ENCODE measurements at regions not wholly inside any gene's neighbourhood (a gene's known extent, or its start where the extent isn't known, plus 50 kb on each side); places are given as distances from the start of the nearest gene placed in this dataset.

DNA sequence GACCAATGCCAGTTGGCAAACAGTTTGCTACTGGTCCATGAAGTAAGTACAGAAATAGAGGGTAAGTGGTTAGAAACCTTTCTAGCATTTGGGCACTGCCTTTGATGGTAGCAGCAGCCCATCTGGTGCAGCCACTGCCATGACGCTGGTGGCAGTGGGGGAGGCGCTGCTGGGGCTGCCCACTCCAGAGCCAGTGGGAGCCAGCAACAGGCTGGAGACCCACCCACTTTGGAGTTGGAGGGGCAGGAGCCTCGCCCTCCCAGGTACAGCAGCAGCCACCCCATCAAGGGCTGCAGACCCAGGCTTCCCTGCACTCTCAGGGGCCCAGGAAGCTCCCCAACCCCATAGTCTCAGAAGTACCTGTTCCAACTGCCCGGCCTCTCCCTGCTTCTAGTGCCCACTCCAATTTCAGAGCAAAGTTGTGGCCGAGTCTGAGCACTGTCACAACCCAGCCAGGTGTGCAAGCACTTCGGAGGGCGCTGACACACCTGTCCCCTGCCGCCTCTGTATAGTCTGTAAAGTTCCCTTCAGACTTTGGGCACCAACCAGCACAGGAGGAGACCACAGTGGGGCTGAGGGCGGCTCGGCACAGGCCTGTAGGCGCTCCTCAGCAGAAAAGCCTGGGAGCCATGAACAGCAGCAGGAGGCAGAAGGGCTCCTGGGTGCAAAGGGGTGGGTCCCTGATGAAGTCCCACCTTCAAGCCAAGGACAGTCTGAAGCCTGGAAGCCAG lies 125.6 kb upstream of the CCDC150 start:
- no peaks in the 10 kb centered on the region for H3K36me3 ChIP-seq (replicated peaks; ENCODE audit: insufficient read depth, low read depth)
- no peaks in the 10 kb centered on the region for H3K27me3 ChIP-seq
- WGBS (ENCODE audit: low lambda C conversion rate, missing lambda C conversion rate): 94% methylated on average over 11 of the region's 11 CpGs
- no peak for DNase-seq (ENCODE audit: low spot score)
- no peaks in the 10 kb centered on the region for H3K4me1 ChIP-seq (ENCODE audit: insufficient read depth)
- no peaks in the 10 kb centered on the region for H3K79me2 ChIP-seq
- no peak overlapping the region for H3K27ac ChIP-seq
- H4K20me1 ChIP-seq (ENCODE audit: insufficient read depth, poor library complexity, severe bottlenecking): no peaks in the 10 kb centered on the region
- no peak overlapping the region for H3K4me3 ChIP-seq
- no peaks in the 10 kb centered on the region for H3K9me3 ChIP-seq (ENCODE audit: low read depth)
- TF ChIP-seq EZH2phosphoT487 (IDR thresholded peaks at IDR 0.05; ENCODE audit: low read depth, severe bottlenecking, unreplicated experiment) (no peak), CTCF (IDR thresholded peaks at IDR 0.05; ENCODE audit: poor library complexity) (no peak), EZH2 (IDR thresholded peaks at IDR 0.05; ENCODE audit: borderline replicate concordance) (no peak)
- H3K9me2 ChIP-seq (replicated peaks; ENCODE audit: insufficient read depth): no peaks in the 10 kb centered on the region
- H3K4me2 ChIP-seq: no peak overlapping the region
- no peak overlapping the region for H2AFZ ChIP-seq

GRCh38 chr2:196514641-196515040 lies 124.9 kb upstream of the CCDC150 start:
- WGBS (ENCODE audit: low lambda C conversion rate, missing lambda C conversion rate): 87% methylated on average over 5 of the region's 5 CpGs
- no peaks in the 10 kb centered on the region for H3K9me2 ChIP-seq (replicated peaks; ENCODE audit: insufficient read depth)
- no peaks in the 10 kb centered on the region for H3K27me3 ChIP-seq
- no peaks in the 10 kb centered on the region for H3K4me1 ChIP-seq (ENCODE audit: insufficient read depth)
- H3K4me2 ChIP-seq: no peak overlapping the region
- H3K27ac ChIP-seq: no peak overlapping the region
- no peak overlapping the region for H2AFZ ChIP-seq
- no peak overlapping the region for H3K4me3 ChIP-seq
- no peaks in the 10 kb centered on the region for H3K36me3 ChIP-seq (replicated peaks; ENCODE audit: insufficient read depth, low read depth)
- H3K79me2 ChIP-seq: no peaks in the 10 kb centered on the region
- DNase-seq (ENCODE audit: low spot score): no peak
- H4K20me1 ChIP-seq (ENCODE audit: insufficient read depth, poor library complexity, severe bottlenecking): no peaks in the 10 kb centered on the region
- no peak for TF ChIP-seq EZH2phosphoT487 (IDR thresholded peaks at IDR 0.05; ENCODE audit: low read depth, severe bottlenecking, unreplicated experiment)
- TF ChIP-seq EZH2 (IDR thresholded peaks at IDR 0.05; ENCODE audit: borderline replicate concordance): no peak
- TF ChIP-seq CTCF (IDR thresholded peaks at IDR 0.05; ENCODE audit: poor library complexity): no peak
- H3K9me3 ChIP-seq (ENCODE audit: low read depth): no peaks in the 10 kb centered on the region

DNA sequence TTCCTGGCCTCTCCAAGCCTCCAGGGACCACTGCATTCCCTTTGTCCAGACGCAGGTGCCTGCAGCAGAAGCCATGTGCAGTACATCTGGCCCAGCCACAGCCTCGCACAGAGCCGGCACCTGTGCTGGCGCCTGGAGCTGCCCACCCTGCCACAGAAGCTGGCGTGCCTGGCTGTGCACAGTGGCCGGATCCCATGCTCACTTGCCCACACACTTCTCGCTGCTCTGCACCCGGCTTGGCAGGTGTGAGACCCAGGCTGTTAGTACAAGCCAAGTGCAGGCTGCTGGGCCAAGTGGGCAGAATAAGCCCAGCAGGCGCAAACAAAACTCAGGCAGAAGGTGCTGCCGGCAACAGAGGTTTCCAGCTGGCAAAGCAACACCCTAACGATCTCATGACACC lies 124.5 kb upstream of the CCDC150 start:
- Histone ChIP-seq H4K20me1 (ENCODE audit: insufficient read depth, poor library complexity, severe bottlenecking) (no peaks in the 10 kb centered on the region), H3K4me2 (no peak overlapping the region), H3K79me2 (no peaks in the 10 kb centered on the region), H2AFZ (no peak overlapping the region), H3K27ac (no peak overlapping the region), H3K4me1 (ENCODE audit: insufficient read depth) (no peaks in the 10 kb centered on the region), H3K9me3 (ENCODE audit: low read depth) (no peaks in the 10 kb centered on the region), H3K9me2 (replicated peaks; ENCODE audit: insufficient read depth) (no peaks in the 10 kb centered on the region), H3K36me3 (replicated peaks; ENCODE audit: insufficient read depth, low read depth) (no peaks in the 10 kb centered on the region), H3K4me3 (no peak overlapping the region), H3K27me3 (no peaks in the 10 kb centered on the region)
- TF ChIP-seq CTCF (IDR thresholded peaks at IDR 0.05; ENCODE audit: poor library complexity) (no peak), EZH2phosphoT487 (IDR thresholded peaks at IDR 0.05; ENCODE audit: low read depth, severe bottlenecking, unreplicated experiment) (no peak), EZH2 (IDR thresholded peaks at IDR 0.05; ENCODE audit: borderline replicate concordance) (no peak)
- no peak for DNase-seq (ENCODE audit: low spot score)
- WGBS (ENCODE audit: low lambda C conversion rate, missing lambda C conversion rate): 91% methylated on average over 11 of the region's 11 CpGs

All from hepatocyte (in vitro differentiated cells).